Endothelial cell of umbilical vein (primary cell): ENCODE measurements at regions not wholly inside any gene's neighbourhood (a gene's known extent, or its start where the extent isn't known, plus 50 kb on each side); places are given as distances from the start of the nearest gene placed in this dataset.
A peak's percentile ranks its signal among the peaks of the same experiment; 100 is the strongest.

ENCODE experiments used
- BruUV-seq: library from RNA; stranded (reverse); fragments of 400-500 nt; replicated peaks from 2 replicates; lab custom pipeline; 2021; lab: Mats Ljungman, UMichigan
- CTCF ChIA-PET: fragments of 300-600, 350-600 bp; sonication (Branson Sonifier 250); formaldehyde crosslinking; loops from one replicate; lab custom pipeline; 2021; ENCODE audit warnings: antibody characterized with exemption, inconsistent platforms; lab: Charles Lee
- POLR2A ChIA-PET: fragments of 300-600, 350-600 bp; sonication (Branson Sonifier 250); formaldehyde crosslinking; loops from one replicate; lab custom pipeline; 2021; ENCODE audit warnings: antibody characterized with exemption, inconsistent platforms; lab: Charles Lee
- DNase-seq: peaks from one replicate; pipeline ENCODE4 v3.0.0-alpha.2; 2011; ENCODE audit warnings: low read depth, low spot score
- FAIRE-seq: peaks from 2 replicates; lab custom pipeline; 2011; peaks lifted over from hg19 to GRCh38; lab: Jason Lieb, UNC
- H2AFZ ChIP-seq: 2 replicates; pipeline ENCODE4 v1.6.0; 2012; ENCODE audit warnings: low read depth, low read length, control low read depth, inconsistent platforms
- H3K27ac ChIP-seq: 2 replicates; pipeline ENCODE4 v1.5.1; 2011; ENCODE audit warnings: low read depth, mild to moderate bottlenecking, control low read depth, low read length, moderate library complexity; ENCODE audit not compliant: insufficient read depth
- H3K27me3 ChIP-seq, 2 experiments: 2 replicates each; pipeline versions ENCODE4 v1.6.0 to v1.6.1; 2011; ENCODE audit warnings: low read length in 2 of 2, mixed read lengths in 1 of 2; ENCODE audit not compliant: control insufficient read depth in 2 of 2, insufficient read depth in 2 of 2
- H3K36me3 ChIP-seq, 2 experiments: 2 replicates in 1 of 2; 3 replicates in 1 of 2; pipeline ENCODE4 v1.5.1; 2011; ENCODE audit warnings: low read length in 2 of 2, mild to moderate bottlenecking in 1 of 2, moderate library complexity in 1 of 2; ENCODE audit not compliant: control insufficient read depth in 2 of 2, insufficient read depth in 2 of 2; ENCODE audit errors: extremely low read depth in 1 of 2
- H3K4me1 ChIP-seq: 3 replicates; pipeline ENCODE4 v1.5.1; 2011; ENCODE audit warnings: mild to moderate bottlenecking, low read length; ENCODE audit not compliant: control insufficient read depth, insufficient read depth; ENCODE audit errors: extremely low read depth
- H3K4me2 ChIP-seq: 2 replicates; pipeline ENCODE4 v1.6.1; 2011; ENCODE audit warnings: low read length, control low read depth, mixed read lengths; ENCODE audit not compliant: insufficient read depth
- H3K4me3 ChIP-seq, 3 experiments: fragments of 200-600 bp in 1 of 3; sonication (generic), shearing (Covaris generic) in 1 of 3; replicated peaks in 1 of 3; 2 replicates each; pipeline ENCODE4 v1.5.1; 2011 to 2016; ENCODE audit warnings: control low read depth in 3 of 3, low read length in 3 of 3, mild to moderate bottlenecking in 2 of 3, inconsistent platforms in 1 of 3, low read depth in 1 of 3, moderate library complexity in 1 of 3; ENCODE audit not compliant: insufficient read depth in 1 of 3
- H3K79me2 ChIP-seq: 2 replicates; pipeline ENCODE4 v1.6.0; 2012; ENCODE audit warnings: low read length, inconsistent platforms; ENCODE audit not compliant: control insufficient read depth, insufficient read depth
- H3K9ac ChIP-seq: replicated peaks from 2 replicates; pipeline ENCODE3; 2011; ENCODE audit warnings: low read length, control low read depth; ENCODE audit not compliant: insufficient read depth; ENCODE audit errors: extremely low read depth
- H3K9me1 ChIP-seq: replicated peaks from 3 replicates; pipeline ENCODE4 v1.6.0; 2011; ENCODE audit warnings: mild to moderate bottlenecking, low read length; ENCODE audit not compliant: control insufficient read depth, insufficient read depth; ENCODE audit errors: extremely low read depth
- H3K9me3 ChIP-seq: replicated peaks from 2 replicates; pipeline ENCODE4 v1.5.1; 2012; ENCODE audit warnings: low read length, inconsistent platforms; ENCODE audit not compliant: control insufficient read depth, insufficient read depth
- H4K20me1 ChIP-seq: replicated peaks from 2 replicates; pipeline ENCODE3; 2011; ENCODE audit warnings: mild to moderate bottlenecking, low read length; ENCODE audit not compliant: control insufficient read depth, insufficient read depth; ENCODE audit errors: extremely low read depth
- CTCF ChIP-seq, 2 donors: IDR thresholded peaks; 1 replicate in 1 of 2; 2 replicates in 1 of 2; pipeline ENCODE4 v1.5.1; 2011; ENCODE audit warnings: low read length in 2 of 2, mild to moderate bottlenecking in 2 of 2, moderate library complexity in 2 of 2, control low read depth in 1 of 2, inconsistent platforms in 1 of 2, low read depth in 1 of 2; ENCODE audit not compliant: insufficient read depth in 1 of 2; ENCODE audit errors: extremely low read depth in 1 of 2
- EZH2 ChIP-seq: IDR thresholded peaks from 2 replicates; pipeline ENCODE4 v1.6.1; 2012; ENCODE audit warnings: borderline replicate concordance, low read depth, mild to moderate bottlenecking, moderate library complexity, low read length, inconsistent platforms; ENCODE audit not compliant: severe bottlenecking
- FOS ChIP-seq: IDR thresholded peaks from 2 replicates; pipeline ENCODE4 v1.6.1; 2011; ENCODE audit warnings: mild to moderate bottlenecking, low read length, moderate library complexity, borderline replicate concordance; ENCODE audit not compliant: insufficient read depth
- GATA2 ChIP-seq: IDR thresholded peaks from 2 replicates; pipeline ENCODE4 v1.7.0; 2011; ENCODE audit warnings: low read depth, mild to moderate bottlenecking, moderate library complexity, mixed read lengths, low read length; ENCODE audit not compliant: insufficient read length, insufficient read depth
- JUN ChIP-seq: IDR thresholded peaks from 2 replicates; pipeline ENCODE4 v1.6.1; 2011; ENCODE audit warnings: borderline replicate concordance, low read depth; ENCODE audit not compliant: insufficient read length, insufficient read depth
- MAX ChIP-seq: IDR thresholded peaks from 2 replicates; pipeline ENCODE4 v1.6.1; 2011; ENCODE audit not compliant: insufficient read depth, insufficient read length
- MYC ChIP-seq: IDR thresholded peaks from one replicate; pipeline ENCODE4 v1.6.1; 2011; ENCODE audit warnings: mild to moderate bottlenecking, low read depth, low read length
- POLR2A ChIP-seq: IDR thresholded peaks from 2 replicates; pipeline ENCODE4 v1.6.1; 2012; ENCODE audit warnings: low read depth, mild to moderate bottlenecking, control low read depth, low read length
- POLR2AphosphoS5 ChIP-seq: IDR thresholded peaks from 2 replicates; pipeline ENCODE4 v1.6.1; 2012; ENCODE audit warnings: low read depth, mild to moderate bottlenecking, control low read depth, low read length, moderate library complexity; ENCODE audit not compliant: insufficient read depth
- dilution Hi-C: fragments of 300-500 bp; cut with MboI; formaldehyde crosslinking; loops from one replicate; pipeline ENCODE4 v1.15.0; 2019; ENCODE audit warnings: low sequenced_read_pairs; ENCODE audit not compliant: extremely low pct_ligation_motif_present
- intact Hi-C: fragments of 100-400 bp; cut with micrococcal nuclease; formaldehyde crosslinking; loops from one replicate; pipeline ENCODE4 v1.10.0; 2022

- intact Hi-C loops = no loop called here
- Histone ChIP-seq H3K9ac (no peak overlapping the region), H3K79me2 (no peaks in the 10 kb centered on the region), H3K9me1 (no peaks in the 10 kb centered on the region), H3K4me3 (no peak overlapping the region), H3K4me1 (peaks cover 10% of the 10 kb centered on the region), H2AFZ (peak overlapping the region; percentile 56), H4K20me1 (no peaks in the 10 kb centered on the region), H3K4me2 (no peak overlapping the region), H3K9me3 (no peaks in the 10 kb centered on the region), H3K27me3 (no peaks in the 10 kb centered on the region), H3K27ac (no peak overlapping the region), H3K36me3 (no peaks in the 10 kb centered on the region)
- DNase-seq = no peak
- ChIA-PET CTCF (interaction anchor here (1.3 to 1.9 kb wide), 3 partner anchors 10 to 47 kb away, joined by 6 to 10 read pairs (median 7); no protein-coding TSS in a partner anchor), POLR2A (no interaction called here)
- FAIRE-seq = no peak
- dilution Hi-C loops = no loop called here
- BruUV-seq = no TSS peak
- TF ChIP-seq MAX (no peak), POLR2AphosphoS5 (no peak), FOS (no peak), GATA2 (no peak), POLR2A (no peak), MYC (no peak), CTCF (IDR thresholded peaks at IDR 0.05; ENCODE audit: extremely low read depth in 1 of 2, insufficient read depth in 1 of 2, low read depth in 1 of 2, low read length in 2 of 2) (no peak), JUN (no peak), EZH2 (no peak)
Observed at GRCh38 chr7:142581341-142581740, 167.9 kb upstream of the PRSS1 start.
